Astrocyte (in vitro differentiated cells and primary cell): ENCODE measurements at regions not wholly inside any gene's neighbourhood (a gene's known extent, or its start where the extent isn't known, plus 50 kb on each side); places are given as distances from the start of the nearest gene placed in this dataset.
A peak's percentile ranks its signal among the peaks of the same experiment; 100 is the strongest.

Source experiments
- DNase-seq: peaks from one replicate; pipeline ENCODE4 v3.0.0-alpha.2; 2010; ENCODE audit warnings: low read depth
- FAIRE-seq: peaks from 2 replicates; lab custom pipeline; 2011; peaks lifted over from hg19 to GRCh38; lab: Jason Lieb, UNC
- H2AFZ ChIP-seq: 2 replicates; pipeline ENCODE4 v1.6.0; 2012; ENCODE audit warnings: low read depth, low read length, inconsistent platforms
- H3K27ac ChIP-seq: 2 replicates; pipeline ENCODE4 v1.5.1; 2011; ENCODE audit warnings: low read depth, low read length, inconsistent platforms
- H3K27me3 ChIP-seq: 2 replicates; pipeline ENCODE4 v1.6.0; 2011; ENCODE audit warnings: low read length, inconsistent platforms; ENCODE audit not compliant: insufficient read depth
- H3K36me3 ChIP-seq: 2 replicates; pipeline ENCODE4 v1.5.1; 2011; ENCODE audit warnings: low read length, inconsistent platforms; ENCODE audit not compliant: insufficient read depth
- H3K4me1 ChIP-seq: 2 replicates; pipeline ENCODE4 v1.5.1; 2011; ENCODE audit warnings: low read length, inconsistent platforms; ENCODE audit not compliant: insufficient read depth
- H3K4me2 ChIP-seq: 2 replicates; pipeline ENCODE4 v1.6.0; 2012; ENCODE audit warnings: low read length, inconsistent platforms
- H3K4me3 ChIP-seq: 2 replicates; pipeline ENCODE4 v1.5.1; 2011; ENCODE audit warnings: low read depth, mild to moderate bottlenecking, low read length, inconsistent platforms; ENCODE audit not compliant: insufficient read depth
- H3K79me2 ChIP-seq: 2 replicates; pipeline ENCODE4 v1.6.0; 2012; ENCODE audit warnings: mild to moderate bottlenecking, low read length, inconsistent platforms; ENCODE audit not compliant: insufficient read depth
- H3K9ac ChIP-seq: 2 replicates; pipeline ENCODE4 v1.6.0; 2012; ENCODE audit warnings: mild to moderate bottlenecking, low read length, inconsistent platforms
- H3K9me3 ChIP-seq: 2 replicates; pipeline ENCODE4 v1.5.1; 2012; ENCODE audit warnings: low read depth, mild to moderate bottlenecking, low read length, inconsistent platforms; ENCODE audit not compliant: insufficient read depth
- H4K20me1 ChIP-seq: 2 replicates; pipeline ENCODE4 v1.6.0; 2012; ENCODE audit warnings: low read length, inconsistent platforms; ENCODE audit not compliant: insufficient read depth
- H3K27ac Mint-ChIP-seq: one replicate; pipeline ENCODE4 v1.8.0; 2021; ENCODE audit warnings: mild to moderate bottlenecking, mixed read lengths; ENCODE audit not compliant: unreplicated experiment
- H3K27me3 Mint-ChIP-seq: one replicate; pipeline ENCODE4 v1.8.0; 2021; ENCODE audit warnings: low read depth, mixed read lengths; ENCODE audit not compliant: unreplicated experiment
- H3K36me3 Mint-ChIP-seq: one replicate; pipeline ENCODE4 v1.8.0; 2021; ENCODE audit warnings: low read depth, mixed read lengths; ENCODE audit not compliant: unreplicated experiment
- H3K4me1 Mint-ChIP-seq: one replicate; pipeline ENCODE4 v1.8.0; 2021; ENCODE audit warnings: low read depth, mixed read lengths; ENCODE audit not compliant: unreplicated experiment
- H3K4me3 Mint-ChIP-seq: one replicate; pipeline ENCODE4 v1.8.0; 2021; ENCODE audit warnings: mild to moderate bottlenecking, moderate library complexity, mixed read lengths; ENCODE audit not compliant: unreplicated experiment
- H3K9me3 Mint-ChIP-seq: one replicate; pipeline ENCODE4 v1.8.0; 2021; ENCODE audit warnings: mild to moderate bottlenecking, mixed read lengths; ENCODE audit not compliant: unreplicated experiment
- EZH2 ChIP-seq: IDR thresholded peaks from 2 replicates; pipeline ENCODE4 v1.6.1; 2012; ENCODE audit warnings: mild to moderate bottlenecking, low read length, inconsistent platforms; ENCODE audit not compliant: insufficient read depth
- TF ChIP-seq, protein P1 (sequence below): IDR thresholded peaks from 2 replicates; pipeline ENCODE4 v1.5.1; 2011; ENCODE audit warnings: low read depth, mild to moderate bottlenecking, inconsistent platforms, low read length, moderate library complexity; ENCODE audit not compliant: insufficient read depth

DNA sequence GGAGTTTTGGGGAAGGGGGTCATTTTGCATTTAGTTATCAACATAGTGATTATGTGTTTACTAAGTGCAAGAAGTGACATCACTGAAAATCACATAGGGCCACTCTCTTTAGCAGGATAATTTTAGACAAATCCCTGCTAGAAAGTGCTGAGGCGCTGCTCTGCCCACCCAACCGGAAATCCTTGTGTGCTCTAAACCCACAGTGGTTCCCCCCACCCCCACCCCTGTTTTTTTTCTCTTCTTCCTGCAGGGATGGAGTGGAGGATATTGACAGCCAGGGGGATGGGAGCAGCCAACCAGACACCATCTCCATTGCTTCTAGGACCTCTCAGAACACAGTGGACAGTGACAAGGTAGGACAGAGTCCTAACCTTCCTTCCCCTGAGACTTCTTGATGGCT is 234.2 kb upstream of the UMPS start:
- no peaks in the 10 kb centered on the region for H3K9me3 Mint-ChIP-seq
- H3K27ac Mint-ChIP-seq: no peak overlapping the region
- no peak for FAIRE-seq
- Histone ChIP-seq H3K9ac (no peak overlapping the region), H3K4me3 (no peak overlapping the region), H3K27ac (no peak overlapping the region), H3K36me3 (no peaks in the 10 kb centered on the region), H4K20me1 (no peaks in the 10 kb centered on the region), H2AFZ (no peak overlapping the region), H3K79me2 (no peaks in the 10 kb centered on the region), H3K9me3 (no peaks in the 10 kb centered on the region), H3K4me2 (no peak overlapping the region), H3K27me3 (no peaks in the 10 kb centered on the region), H3K4me1 (no peaks in the 10 kb centered on the region)
- TF ChIP-seq, protein P1, sequence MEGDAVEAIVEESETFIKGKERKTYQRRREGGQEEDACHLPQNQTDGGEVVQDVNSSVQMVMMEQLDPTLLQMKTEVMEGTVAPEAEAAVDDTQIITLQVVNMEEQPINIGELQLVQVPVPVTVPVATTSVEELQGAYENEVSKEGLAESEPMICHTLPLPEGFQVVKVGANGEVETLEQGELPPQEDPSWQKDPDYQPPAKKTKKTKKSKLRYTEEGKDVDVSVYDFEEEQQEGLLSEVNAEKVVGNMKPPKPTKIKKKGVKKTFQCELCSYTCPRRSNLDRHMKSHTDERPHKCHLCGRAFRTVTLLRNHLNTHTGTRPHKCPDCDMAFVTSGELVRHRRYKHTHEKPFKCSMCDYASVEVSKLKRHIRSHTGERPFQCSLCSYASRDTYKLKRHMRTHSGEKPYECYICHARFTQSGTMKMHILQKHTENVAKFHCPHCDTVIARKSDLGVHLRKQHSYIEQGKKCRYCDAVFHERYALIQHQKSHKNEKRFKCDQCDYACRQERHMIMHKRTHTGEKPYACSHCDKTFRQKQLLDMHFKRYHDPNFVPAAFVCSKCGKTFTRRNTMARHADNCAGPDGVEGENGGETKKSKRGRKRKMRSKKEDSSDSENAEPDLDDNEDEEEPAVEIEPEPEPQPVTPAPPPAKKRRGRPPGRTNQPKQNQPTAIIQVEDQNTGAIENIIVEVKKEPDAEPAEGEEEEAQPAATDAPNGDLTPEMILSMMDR: no peak
- TF ChIP-seq EZH2: no peak
- H3K36me3 Mint-ChIP-seq: peaks cover 14% of the 10 kb centered on the region
- peaks cover 4% of the 10 kb centered on the region for H3K27me3 Mint-ChIP-seq
- H3K4me3 Mint-ChIP-seq: no peak overlapping the region
- H3K4me1 Mint-ChIP-seq: peaks cover 5% of the 10 kb centered on the region
- DNase-seq: no peak

DNA sequence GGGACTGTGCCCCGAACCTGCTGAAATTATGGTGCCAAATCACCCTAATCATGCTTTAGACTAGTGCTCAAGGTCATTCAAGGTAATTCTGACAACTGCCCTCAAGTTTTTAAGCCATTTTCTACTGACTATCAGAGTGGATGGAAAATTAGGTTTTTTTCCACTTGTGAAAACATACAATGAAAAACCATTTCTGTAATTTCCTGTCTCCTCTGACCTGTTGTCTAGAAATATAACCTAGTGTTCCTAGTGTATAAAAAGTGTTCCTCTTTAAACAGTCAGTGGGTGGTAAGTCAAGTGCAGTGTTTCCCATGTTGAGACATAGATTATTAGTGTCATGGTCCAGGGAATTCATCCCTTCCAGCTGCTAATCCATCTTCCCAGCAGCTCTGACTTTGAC is 232.8 kb upstream of the UMPS start:
- TF ChIP-seq, protein P1: no peak
- TF ChIP-seq EZH2: no peak
- no peaks in the 10 kb centered on the region for H3K9me3 ChIP-seq
- no peak overlapping the region for H3K4me2 ChIP-seq
- H3K27me3 ChIP-seq: no peaks in the 10 kb centered on the region
- no peak overlapping the region for H3K27ac Mint-ChIP-seq
- DNase-seq (no peak), FAIRE-seq (no peak)
- no peaks in the 10 kb centered on the region for H3K4me1 ChIP-seq
- no peaks in the 10 kb centered on the region for H3K9me3 Mint-ChIP-seq
- H3K79me2 ChIP-seq: no peaks in the 10 kb centered on the region
- H3K36me3 ChIP-seq: no peaks in the 10 kb centered on the region
- no peak overlapping the region for H3K27ac ChIP-seq
- H3K9ac ChIP-seq: no peak overlapping the region
- H3K4me1 Mint-ChIP-seq: peaks cover 5% of the 10 kb centered on the region
- H4K20me1 ChIP-seq: no peaks in the 10 kb centered on the region
- H2AFZ ChIP-seq: no peak overlapping the region
- peaks cover 14% of the 10 kb centered on the region for H3K36me3 Mint-ChIP-seq
- no peak overlapping the region for H3K4me3 ChIP-seq
- no peak overlapping the region for H3K4me3 Mint-ChIP-seq
- H3K27me3 Mint-ChIP-seq: peaks cover 9% of the 10 kb centered on the region

DNA sequence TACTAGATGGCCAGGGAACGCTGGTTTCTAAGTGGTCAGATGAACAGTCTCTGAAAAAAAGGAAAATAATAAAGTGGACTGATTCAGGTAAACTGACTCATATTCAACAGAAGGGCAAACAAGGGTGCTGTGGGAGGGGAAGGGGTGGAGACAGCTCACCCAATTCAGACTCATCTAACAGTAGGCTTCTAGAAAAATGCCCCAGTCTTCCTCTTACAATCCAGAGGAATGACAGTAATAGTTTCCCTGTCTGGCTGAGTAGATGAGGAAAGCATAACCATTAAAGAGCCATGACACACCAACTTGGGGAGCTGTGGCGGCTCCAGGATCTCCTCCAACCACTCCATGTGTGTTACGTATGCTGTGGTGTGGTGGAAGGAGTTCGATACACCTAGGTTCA is 231.4 kb upstream of the UMPS start:
- Histone ChIP-seq H2AFZ (no peak overlapping the region), H3K27me3 (no peaks in the 10 kb centered on the region), H3K79me2 (no peaks in the 10 kb centered on the region), H4K20me1 (no peaks in the 10 kb centered on the region), H3K4me3 (no peak overlapping the region), H3K27ac (no peak overlapping the region), H3K9me3 (no peaks in the 10 kb centered on the region), H3K9ac (no peak overlapping the region), H3K4me2 (no peak overlapping the region), H3K36me3 (no peaks in the 10 kb centered on the region), H3K4me1 (no peaks in the 10 kb centered on the region)
- no peak overlapping the region for H3K27ac Mint-ChIP-seq
- DNase-seq (peak; percentile 4), FAIRE-seq (no peak)
- H3K36me3 Mint-ChIP-seq: peaks cover 6% of the 10 kb centered on the region
- TF ChIP-seq, protein P1: no peak
- TF ChIP-seq EZH2: no peak
- H3K9me3 Mint-ChIP-seq: no peaks in the 10 kb centered on the region
- H3K4me3 Mint-ChIP-seq: no peak overlapping the region
- peaks cover 9% of the 10 kb centered on the region for H3K27me3 Mint-ChIP-seq
- H3K4me1 Mint-ChIP-seq: peaks cover 5% of the 10 kb centered on the region
